Keratinocyte (primary cell): ENCODE measurements at regions not wholly inside any gene's neighbourhood (a gene's known extent, or its start where the extent isn't known, plus 50 kb on each side); places are given as distances from the start of the nearest gene placed in this dataset.

Experiments used
- DNase-seq: peaks from one replicate; pipeline ENCODE4 v3.0.0-alpha.2; 2011; ENCODE audit warnings: low read depth, missing footprints, low spot score
- FAIRE-seq: peaks from 2 replicates; lab custom pipeline; 2011; peaks lifted over from hg19 to GRCh38; lab: Jason Lieb, UNC
- H2AFZ ChIP-seq: 2 replicates; pipeline ENCODE4 v1.6.0; 2012; ENCODE audit warnings: low read length, control low read depth, inconsistent platforms; ENCODE audit not compliant: control insufficient read depth
- H3K27ac ChIP-seq: 2 replicates; pipeline ENCODE4 v1.5.1; 2011; ENCODE audit warnings: low read length; ENCODE audit not compliant: control insufficient read depth, insufficient read depth
- H3K27me3 ChIP-seq: 3 replicates; pipeline ENCODE4 v1.6.0; 2011; ENCODE audit warnings: low read length; ENCODE audit not compliant: control insufficient read depth, insufficient read depth; ENCODE audit errors: extremely low read depth
- H3K36me3 ChIP-seq, 2 experiments: 2 replicates in 1 of 2; 3 replicates in 1 of 2; pipeline ENCODE4 v1.5.1; 2011; ENCODE audit warnings: low read length in 2 of 2, mild to moderate bottlenecking in 1 of 2; ENCODE audit not compliant: control insufficient read depth in 2 of 2, insufficient read depth in 2 of 2; ENCODE audit errors: extremely low read depth in 1 of 2
- H3K4me1 ChIP-seq: 3 replicates; pipeline ENCODE4 v1.5.1; 2011; ENCODE audit warnings: low read length; ENCODE audit not compliant: control insufficient read depth, insufficient read depth; ENCODE audit errors: extremely low read depth
- H3K4me2 ChIP-seq: 3 replicates; pipeline ENCODE4 v1.6.0; 2011; ENCODE audit warnings: low read depth, low read length; ENCODE audit not compliant: control insufficient read depth, insufficient read depth; ENCODE audit errors: extremely low read depth
- H3K4me3 ChIP-seq, 3 experiments: fragments of 200-600 bp in 1 of 3; sonication (generic) in 1 of 3; 2 replicates in 2 of 3; 3 replicates in 1 of 3; pipeline ENCODE4 v1.5.1; 2011 to 2016; ENCODE audit warnings: low read length in 3 of 3, mild to moderate bottlenecking in 3 of 3, control low read depth in 2 of 3, inconsistent platforms in 1 of 3, low read depth in 1 of 3, mixed read lengths in 1 of 3, mixed run types in 1 of 3, moderate library complexity in 1 of 3; ENCODE audit not compliant: control insufficient read depth in 2 of 3, insufficient read depth in 2 of 3; ENCODE audit errors: extremely low read depth in 1 of 3
- H3K79me2 ChIP-seq: 2 replicates; pipeline ENCODE4 v1.6.0; 2012; ENCODE audit warnings: low read length; ENCODE audit not compliant: control insufficient read depth, insufficient read depth
- H3K9ac ChIP-seq: 3 replicates; pipeline ENCODE4 v1.6.0; 2011; ENCODE audit warnings: low read length; ENCODE audit not compliant: control insufficient read depth, insufficient read depth; ENCODE audit errors: extremely low read depth
- H3K9me1 ChIP-seq: 3 replicates; pipeline ENCODE4 v1.6.0; 2011; ENCODE audit warnings: low read length; ENCODE audit not compliant: control insufficient read depth, insufficient read depth; ENCODE audit errors: extremely low read depth
- H3K9me3 ChIP-seq: 2 replicates; pipeline ENCODE4 v1.5.1; 2012; ENCODE audit warnings: low read depth, low read length; ENCODE audit not compliant: control insufficient read depth
- H4K20me1 ChIP-seq: 3 replicates; pipeline ENCODE4 v1.6.0; 2011; ENCODE audit warnings: low read length; ENCODE audit not compliant: control insufficient read depth, insufficient read depth; ENCODE audit errors: extremely low read depth
- CTCF ChIP-seq, 3 experiments: IDR thresholded peaks in 1 of 3; conservative IDR thresholded peaks in 1 of 3; optimal IDR thresholded peaks in 1 of 3; 2 replicates in 2 of 3; 3 replicates in 1 of 3; pipeline versions ENCODE3 to v1.5.1; 2011; ENCODE audit warnings: low read length in 3 of 3, mild to moderate bottlenecking in 3 of 3, moderate library complexity in 2 of 3, control low read depth in 1 of 3, inconsistent platforms in 1 of 3; ENCODE audit not compliant: insufficient read depth in 2 of 3; ENCODE audit errors: extremely low read depth in 1 of 3
- EZH2 ChIP-seq: IDR thresholded peaks from one replicate; pipeline ENCODE4 v1.6.1; 2012; ENCODE audit warnings: inconsistent platforms, mild to moderate bottlenecking, low read length, moderate library complexity
- dilution Hi-C: fragments of 300-500 bp; cut with MboI; formaldehyde crosslinking; loops from one replicate; pipeline ENCODE4 v1.7.0; 2020; ENCODE audit warnings: low sequenced_read_pairs; ENCODE audit not compliant: extremely low pct_ligation_motif_present

DNA sequence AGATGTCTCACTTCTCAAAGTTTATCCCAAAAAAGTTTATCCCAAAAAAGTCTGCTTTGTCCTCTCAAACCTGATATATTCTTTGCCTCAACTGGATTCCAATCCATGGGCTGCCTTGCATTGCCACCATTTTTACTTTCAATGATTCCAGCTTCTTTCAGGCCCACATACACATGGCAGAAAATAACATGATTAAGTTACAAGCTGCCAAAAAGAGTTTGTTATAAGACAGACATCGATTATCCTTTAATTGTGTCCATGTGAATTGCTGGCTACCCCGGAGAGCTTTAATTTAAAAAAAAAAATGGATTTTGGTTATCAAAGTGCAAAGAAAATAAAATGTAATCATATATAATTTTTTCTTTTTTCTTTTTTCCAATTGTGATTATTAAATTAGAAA lies 819.6 kb upstream of the SORCS1 start:
- dilution Hi-C loops, result no loop called here
- no peaks in the 10 kb centered on the region for H3K79me2 ChIP-seq
- no peaks in the 10 kb centered on the region for H3K36me3 ChIP-seq
- no peak overlapping the region for H3K4me3 ChIP-seq
- DNase-seq (no peak), FAIRE-seq (no peak)
- H2AFZ ChIP-seq, result no peak overlapping the region
- no peaks in the 10 kb centered on the region for H3K27me3 ChIP-seq
- H3K9me3 ChIP-seq, result no peaks in the 10 kb centered on the region
- H3K9ac ChIP-seq, result no peak overlapping the region
- H3K4me2 ChIP-seq, result no peak overlapping the region
- H3K27ac ChIP-seq, result no peak overlapping the region
- TF ChIP-seq EZH2 (no peak), CTCF (optimal IDR thresholded peaks at IDR 0.05 in 1 of 3, IDR thresholded peaks at IDR 0.05 in 1 of 3, conservative IDR thresholded peaks at IDR 0.05 in 1 of 3; ENCODE audit: extremely low read depth in 1 of 3, insufficient read depth in 2 of 3, low read length in 3 of 3) (no peak)
- H3K4me1 ChIP-seq, result no peaks in the 10 kb centered on the region
- H4K20me1 ChIP-seq, result no peaks in the 10 kb centered on the region
- H3K9me1 ChIP-seq, result no peaks in the 10 kb centered on the region

GRCh38 chr10:107978455-107978854 lies 813.9 kb upstream of the SORCS1 start:
- H3K9me1 ChIP-seq, result no peaks in the 10 kb centered on the region
- H3K79me2 ChIP-seq, result no peaks in the 10 kb centered on the region
- dilution Hi-C loops, result no loop called here
- H2AFZ ChIP-seq, result no peak overlapping the region
- FAIRE-seq (no peak), DNase-seq (no peak)
- H3K36me3 ChIP-seq, result no peaks in the 10 kb centered on the region
- H4K20me1 ChIP-seq, result no peaks in the 10 kb centered on the region
- H3K27ac ChIP-seq, result no peak overlapping the region
- no peaks in the 10 kb centered on the region for H3K9me3 ChIP-seq
- no peak overlapping the region for H3K4me3 ChIP-seq
- no peak overlapping the region for H3K9ac ChIP-seq
- no peaks in the 10 kb centered on the region for H3K4me1 ChIP-seq
- no peak for TF ChIP-seq EZH2
- TF ChIP-seq CTCF (optimal IDR thresholded peaks at IDR 0.05 in 1 of 3, IDR thresholded peaks at IDR 0.05 in 1 of 3, conservative IDR thresholded peaks at IDR 0.05 in 1 of 3; ENCODE audit: extremely low read depth in 1 of 3, insufficient read depth in 2 of 3, low read length in 3 of 3), result no peak
- H3K27me3 ChIP-seq, result no peaks in the 10 kb centered on the region
- H3K4me2 ChIP-seq, result no peak overlapping the region
